NCI-H526 treated with DMSO at 0.1 percent for 48 hours (cell line): ENCODE measurements at regions not wholly inside any gene's neighbourhood (a gene's known extent, or its start where the extent isn't known, plus 50 kb on each side); places are given as distances from the start of the nearest gene placed in this dataset.
A peak's percentile ranks its signal among the peaks of the same experiment; 100 is the strongest.

Experiments
- DNase-seq: peaks from one replicate; lab custom pipeline; 2025; lab: John Stamatoyannopoulos, UW

DNA sequence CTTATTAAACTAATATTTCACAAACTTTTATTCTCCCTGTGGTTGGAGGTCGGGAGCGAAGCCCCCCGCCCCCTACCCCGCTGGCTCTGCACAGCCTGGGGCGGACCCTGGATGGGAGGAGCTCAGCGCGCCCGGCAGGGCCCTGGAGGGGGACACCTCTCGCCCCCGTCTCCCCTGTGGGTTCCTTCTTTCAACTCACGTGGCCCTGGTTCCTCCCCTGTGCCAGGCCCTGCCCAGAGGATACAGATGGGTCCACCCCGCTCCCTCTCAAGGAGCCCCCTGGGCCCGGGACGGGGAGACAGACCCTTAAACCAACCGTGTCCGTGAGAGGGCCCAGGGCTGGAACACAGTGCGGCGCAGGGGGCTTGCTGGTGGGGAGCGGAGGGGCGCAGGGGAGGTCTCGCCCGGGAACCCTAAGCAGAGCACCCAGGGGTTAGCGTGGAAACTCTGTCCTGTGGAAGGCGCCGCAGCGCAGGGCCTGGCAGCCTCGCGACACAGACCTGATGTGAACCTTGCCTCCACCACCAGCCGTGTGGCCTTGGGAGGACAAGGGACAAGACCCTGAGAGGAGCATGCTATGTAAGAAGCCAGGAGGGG, 103.7 kb upstream of the MVB12B start:
- no peak for DNase-seq

DNA sequence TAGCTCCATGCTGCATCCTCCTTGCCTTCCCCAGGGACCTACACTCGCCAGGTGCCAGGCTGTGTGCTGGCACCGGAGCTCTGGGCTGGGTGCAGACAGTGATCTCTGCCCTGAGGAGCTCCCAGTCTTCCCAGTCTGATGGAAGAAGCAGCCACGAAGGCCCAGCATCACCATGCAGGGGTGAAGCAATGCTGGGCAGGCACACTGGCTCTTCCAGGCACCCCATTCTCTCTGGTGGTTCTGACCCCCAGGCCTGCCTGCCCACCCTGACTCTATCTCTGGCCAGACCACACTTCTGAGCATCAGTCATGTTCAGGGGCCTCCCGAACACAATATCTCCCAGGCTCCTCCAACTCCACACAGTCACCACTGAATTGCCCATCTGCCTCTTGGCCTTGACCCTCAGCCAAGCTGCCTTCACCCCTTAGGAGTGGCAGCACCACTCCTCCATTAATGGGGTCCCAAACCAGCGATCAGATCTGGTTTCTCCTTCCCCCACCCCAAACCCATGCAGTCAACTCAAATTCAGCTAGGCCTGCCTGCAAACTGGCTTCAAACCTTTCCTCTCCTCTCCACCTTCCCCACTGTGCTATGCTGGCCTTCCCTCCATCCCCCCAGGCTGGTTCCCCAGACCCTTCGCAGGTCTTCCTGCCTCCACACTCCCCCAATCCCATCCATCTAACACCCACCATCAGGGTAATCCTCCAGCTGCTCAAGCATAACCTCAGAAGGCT, 102.7 kb upstream of the MVB12B start:
- DNase-seq = no peak

DNA sequence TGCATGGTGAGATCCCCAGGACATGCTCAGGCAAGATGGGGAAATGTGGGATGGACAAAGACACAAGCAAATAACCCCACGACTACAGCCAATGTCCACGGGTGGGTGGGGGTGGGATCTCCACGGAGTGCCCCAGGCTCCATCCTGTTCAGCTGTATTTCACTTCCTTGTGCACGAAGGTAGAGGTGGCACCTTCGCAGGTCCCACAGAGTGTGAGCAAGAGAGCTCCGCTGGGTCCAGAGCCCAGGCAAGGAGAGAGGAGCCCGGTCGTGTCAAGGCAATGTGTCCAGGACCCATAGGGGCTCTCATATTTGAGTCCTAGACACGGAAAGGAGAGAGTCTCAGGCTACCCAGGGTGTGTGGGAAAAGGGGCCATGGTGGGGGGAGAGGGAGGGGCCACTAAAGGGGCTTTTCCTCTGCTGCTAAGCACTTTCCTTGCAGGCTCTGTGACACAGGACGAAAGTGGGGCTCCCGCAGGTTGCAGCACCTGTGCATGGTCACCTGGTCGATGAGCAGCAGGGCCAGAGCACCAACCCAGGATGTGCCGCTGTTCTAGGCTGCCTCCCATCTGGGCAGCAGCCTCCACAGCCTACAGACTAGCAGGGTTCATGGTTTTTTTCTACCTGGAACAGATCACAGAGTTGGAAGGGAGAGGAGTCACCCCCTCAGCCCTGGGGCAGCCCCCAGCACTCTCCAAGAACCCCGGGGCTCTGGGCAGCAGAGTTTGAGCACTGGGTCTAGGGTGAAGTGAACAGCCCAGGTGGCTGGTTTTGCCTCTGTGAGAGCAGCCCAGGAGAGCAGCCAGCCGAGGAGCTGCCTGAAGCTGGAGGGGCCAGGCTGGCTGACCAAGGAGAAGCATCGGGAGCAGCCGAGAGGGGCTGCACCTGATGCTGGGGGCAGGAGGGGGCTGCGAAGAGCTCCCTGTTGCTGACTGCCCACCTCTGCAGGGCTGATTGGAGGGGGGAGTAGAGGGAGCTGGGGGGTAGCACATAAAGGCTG, 100.7 kb upstream of the MVB12B start:
- DNase-seq = no peak

DNA sequence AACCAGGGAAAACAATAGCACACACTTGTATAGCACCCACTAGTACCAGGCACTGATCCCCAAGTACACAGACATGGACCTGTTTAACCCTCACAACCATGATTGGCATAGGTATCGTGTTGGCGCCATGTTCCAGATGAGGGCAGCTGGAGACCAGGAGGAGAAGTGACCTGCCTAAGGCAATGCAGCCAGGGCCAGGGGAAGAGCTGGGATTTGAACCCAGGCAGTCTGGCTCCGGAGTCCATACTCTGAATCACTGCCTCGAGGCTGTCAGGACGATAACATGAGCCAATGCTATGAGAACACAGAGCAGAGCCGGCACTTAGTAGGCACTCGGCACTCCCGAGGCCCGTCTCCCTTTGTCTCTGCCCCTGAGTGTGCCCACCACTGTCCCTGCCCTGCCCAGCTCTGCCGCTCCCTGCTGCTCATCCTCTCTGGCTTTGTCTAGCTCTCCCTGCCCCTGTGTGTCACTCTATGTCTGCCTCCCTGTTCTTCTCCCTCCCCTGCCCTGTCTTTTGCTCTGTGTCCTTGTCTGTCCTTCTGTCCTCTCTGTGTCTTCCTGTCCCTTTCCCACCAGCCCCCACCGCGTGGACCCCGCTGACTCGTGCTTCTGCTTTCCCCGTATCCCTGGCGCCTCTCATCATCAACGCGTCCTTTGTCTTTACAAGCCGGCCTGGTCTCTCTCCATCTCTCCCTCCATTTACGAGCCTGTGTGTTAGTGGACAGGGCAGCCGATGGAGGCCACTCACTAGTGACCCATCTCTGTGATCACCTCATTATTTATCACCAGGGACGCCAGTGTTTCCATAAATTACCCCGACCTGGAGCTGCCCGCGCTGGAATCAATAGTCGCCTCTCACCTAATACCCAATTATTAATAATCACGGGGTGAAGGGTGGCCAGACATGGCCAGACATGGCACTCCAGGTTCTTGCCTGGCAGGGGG, 99.4 kb upstream of the MVB12B start:
- no peak for DNase-seq

DNA sequence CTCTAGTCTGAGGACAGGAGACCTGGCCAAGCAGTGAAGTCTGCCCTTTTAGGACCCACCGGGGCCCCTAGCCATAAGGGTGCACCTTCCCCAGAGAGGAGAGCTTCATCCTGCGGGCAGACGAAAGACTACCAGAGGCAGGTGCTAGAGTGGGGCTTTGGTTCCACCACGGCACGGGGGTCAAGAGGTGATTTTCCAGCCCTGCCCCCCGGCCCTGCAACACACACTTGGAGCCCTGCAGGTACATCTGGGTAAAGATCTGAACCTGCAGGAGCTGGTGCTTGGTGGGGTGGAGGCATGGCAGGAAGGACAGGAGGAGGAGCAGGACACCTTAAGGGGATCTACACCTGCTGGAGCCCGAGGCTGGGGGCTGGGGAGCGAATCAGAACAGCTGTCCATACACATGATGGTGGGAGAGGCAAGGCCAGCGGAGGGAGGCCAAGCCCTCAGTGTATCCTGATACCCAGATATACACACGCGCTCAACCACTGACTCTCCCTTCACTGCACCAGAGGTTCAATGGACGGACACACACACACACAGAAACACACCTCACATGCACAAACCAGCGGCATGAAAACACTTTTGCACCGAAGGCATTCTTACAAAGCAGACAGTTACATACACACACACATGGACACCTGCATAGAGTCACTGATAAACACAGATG, 98.4 kb upstream of the MVB12B start:
- no peak for DNase-seq

DNA sequence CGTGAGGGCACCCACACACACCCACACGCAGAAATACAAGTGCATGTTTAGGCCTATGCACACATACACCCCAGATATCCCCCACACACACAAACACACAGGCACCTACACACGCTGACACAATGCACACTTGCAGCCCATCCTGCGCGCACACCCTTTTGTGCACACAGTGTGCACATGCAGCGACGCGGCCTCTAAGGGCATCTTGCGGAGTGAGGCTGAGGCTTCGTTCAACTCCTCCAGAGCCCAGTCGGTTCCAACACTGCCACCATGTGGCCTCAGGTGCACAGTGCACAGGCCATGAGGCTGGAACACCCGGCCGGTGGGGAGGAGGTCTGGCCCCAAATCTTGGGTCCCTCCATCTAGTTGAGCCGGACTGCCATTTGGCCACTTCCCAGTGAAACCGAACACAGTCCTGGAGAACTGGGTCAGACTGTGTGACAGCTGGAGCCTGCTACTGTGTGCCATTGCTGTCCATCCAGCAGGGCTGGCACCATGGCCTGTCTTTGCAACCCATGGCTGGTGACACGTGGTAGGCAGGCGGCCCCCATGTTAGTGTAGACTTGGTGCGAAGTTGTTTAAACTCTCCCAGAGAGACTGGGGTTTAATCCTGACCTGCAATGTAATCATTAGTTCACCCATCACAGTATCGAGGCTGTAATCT, 97.7 kb upstream of the MVB12B start:
- DNase-seq = peak; percentile 4

DNA sequence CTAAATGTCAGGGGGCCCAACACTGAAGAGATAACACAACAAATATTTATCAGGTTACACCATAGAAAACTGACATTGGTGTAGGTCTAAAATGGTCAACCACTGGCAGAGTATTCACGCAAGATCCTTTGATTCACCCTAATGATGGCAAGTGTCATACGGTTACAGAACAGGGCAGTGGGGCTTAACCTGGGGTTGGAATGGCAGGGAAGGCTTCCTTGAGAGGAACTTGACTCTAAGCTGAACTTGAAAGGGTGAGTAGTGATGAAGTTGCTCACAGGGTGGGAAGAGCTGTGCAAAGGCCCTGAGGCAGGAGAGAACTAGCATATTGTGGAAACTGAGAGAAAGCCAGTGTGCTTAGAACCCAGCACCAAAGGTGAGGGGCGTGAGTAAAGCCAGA, 97.1 kb upstream of the MVB12B start:
- DNase-seq = no peak

DNA sequence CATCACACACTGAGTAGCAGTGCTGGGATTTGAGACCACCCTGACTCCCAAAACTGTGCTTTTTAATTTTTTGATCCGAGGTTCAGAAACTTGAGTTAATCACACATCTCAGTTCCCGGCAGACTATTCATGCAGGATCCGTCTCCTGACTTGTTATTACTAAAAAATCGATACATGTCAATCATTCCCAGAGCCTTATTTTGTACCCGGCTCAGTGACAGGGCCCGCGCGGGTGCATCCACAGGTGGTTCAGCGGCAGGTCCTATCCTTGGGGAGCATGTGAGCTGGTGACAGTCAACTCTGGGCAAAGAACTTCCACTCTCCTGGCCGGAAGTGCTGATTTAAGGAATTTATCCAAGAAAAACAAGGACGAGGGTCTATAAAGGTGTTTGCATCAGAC, 95.9 kb upstream of the MVB12B start:
- no peak for DNase-seq

DNA sequence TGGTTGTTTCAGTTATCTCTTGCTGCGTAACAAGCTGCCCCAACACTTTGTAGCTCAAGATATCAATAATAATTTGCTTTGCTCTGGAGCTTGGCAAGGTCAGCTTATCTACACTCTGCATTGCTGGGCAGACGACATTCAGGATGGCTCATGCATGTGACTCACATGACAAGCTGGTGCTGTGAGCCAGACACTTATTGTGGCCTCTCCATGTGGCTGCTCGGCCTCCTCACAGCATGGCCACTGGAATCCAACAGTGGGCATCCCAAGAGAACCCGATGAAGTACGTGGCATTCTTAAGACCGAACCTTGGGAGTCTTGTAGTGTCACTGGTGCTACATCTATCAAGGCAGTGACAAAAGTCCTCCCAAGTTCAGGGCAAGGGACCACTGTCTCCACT, 94.2 kb upstream of the MVB12B start:
- DNase-seq = no peak

DNA sequence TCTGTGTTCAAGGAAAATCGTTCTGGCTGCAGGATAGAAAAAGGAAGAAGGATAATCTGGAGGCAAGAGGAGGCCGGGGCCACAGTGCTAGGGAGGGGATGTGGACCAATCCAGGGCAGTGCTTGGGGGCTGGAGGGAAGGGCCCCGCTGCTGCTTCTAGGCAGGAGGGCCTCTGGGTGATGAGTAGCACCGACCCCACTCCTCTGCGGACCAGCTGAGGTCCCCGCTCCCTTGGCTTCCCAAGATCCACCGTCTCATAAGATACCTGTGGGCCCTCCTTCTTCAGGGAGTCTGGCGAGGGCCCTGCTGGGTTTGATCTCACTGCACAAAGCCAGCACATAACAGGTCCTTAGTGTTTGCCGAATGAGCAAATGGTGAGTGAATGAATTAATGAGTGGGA, 93.5 kb upstream of the MVB12B start:
- DNase-seq = no peak

DNA sequence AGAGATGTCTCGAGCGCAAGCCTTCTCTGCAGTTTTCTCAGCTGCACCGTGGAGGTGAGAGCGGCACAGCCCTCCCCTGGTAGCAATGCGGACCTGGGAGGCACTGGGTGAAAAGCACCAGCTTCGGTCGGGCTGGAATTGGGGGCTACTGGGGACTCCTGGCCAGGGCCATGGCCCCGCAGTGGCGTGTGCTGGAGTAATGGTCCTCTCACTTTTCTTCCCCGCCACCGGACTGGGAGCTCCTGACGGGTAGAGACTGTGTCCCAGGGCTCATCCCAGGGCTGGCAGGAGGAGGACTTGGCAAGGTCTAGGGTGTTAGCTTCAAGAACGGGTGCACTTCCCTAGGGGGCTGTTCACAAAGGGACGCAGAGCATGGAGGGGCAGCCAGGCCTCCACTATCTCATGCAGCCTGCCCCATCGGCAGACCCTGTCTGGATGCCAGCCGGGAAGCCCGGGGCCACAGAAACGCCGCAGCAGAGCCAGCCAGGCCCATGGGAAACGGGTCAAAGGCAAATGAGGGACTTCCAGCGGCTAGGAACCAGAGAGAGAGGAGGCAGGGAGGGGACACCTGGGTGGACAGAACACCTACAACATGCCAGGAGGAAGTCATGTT, 92.6 kb upstream of the MVB12B start:
- DNase-seq = no peak

DNA sequence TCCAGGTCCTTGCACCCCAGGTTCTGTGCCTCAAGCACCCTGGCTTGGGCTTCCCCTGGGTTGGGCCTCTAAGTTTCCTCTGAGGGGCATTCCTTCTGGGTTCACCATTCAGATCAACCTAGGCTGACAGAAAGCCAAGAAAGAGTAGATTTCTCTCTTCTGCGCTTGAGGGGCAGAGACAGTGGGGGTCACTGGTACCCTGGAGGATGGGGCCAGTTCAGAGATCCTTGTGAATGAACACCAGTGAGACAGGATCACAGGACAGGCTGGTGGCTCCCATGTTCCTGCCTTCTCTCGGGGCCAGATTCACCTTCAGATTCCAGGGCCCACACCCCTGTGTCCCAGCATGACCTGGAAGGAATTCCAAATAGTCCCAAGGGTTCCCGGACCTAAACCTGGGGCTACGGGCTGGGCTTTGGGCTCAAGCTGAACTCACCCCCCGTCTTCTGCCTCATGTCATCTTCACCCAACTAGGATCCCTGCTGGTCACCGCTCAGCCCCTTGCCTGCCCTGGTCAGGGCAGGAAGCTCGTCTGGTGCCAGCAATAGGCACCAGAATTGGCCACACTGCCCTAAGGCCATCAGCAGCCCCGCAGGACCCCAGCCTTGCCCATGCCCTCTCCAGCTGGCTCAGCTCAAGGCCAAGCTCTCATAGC, 91.8 kb upstream of the MVB12B start:
- DNase-seq = no peak

DNA sequence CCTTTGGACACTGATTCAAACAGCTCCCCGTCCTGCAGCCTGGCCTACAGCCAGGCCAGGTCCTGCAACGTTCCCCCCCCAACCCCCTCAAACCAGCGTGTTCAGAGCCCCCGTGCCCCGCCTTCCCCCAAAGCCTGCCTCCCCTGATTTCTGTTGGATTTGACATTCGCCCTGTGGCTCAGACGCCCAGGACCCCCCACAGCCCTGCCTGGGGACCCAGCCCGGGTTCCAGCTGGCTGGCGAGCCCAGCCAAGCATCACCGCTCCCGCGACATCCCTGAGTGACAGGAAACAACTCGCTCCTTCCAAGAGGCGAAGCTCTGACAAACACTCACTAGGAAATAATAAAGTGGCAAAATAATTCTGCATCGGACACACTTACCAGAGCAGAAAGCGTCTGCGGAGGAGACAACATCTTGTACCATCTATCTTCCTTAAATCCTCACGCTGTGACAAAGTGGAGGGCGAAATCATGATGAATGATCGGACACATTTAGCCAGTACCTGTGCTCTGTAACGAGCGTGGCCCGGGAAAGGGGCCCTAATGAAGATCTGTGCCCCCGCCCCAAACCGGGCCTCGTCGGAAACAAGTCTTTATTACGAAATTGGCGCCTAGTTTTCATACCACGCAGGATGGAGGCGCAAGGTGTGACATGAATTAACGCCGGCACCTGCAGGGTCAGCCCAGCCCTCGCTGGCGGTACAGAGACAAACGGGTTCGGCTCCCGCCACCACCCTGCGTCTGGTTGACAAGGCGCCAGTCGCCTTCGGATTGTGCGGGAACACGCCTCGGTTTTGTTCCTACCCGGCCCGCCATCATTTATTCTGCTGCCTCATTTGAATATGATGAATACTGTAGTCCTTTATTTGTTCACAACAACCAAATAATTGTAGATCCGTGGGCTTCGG, 91.0 kb upstream of the MVB12B start:
- peak; percentile 52 for DNase-seq

DNA sequence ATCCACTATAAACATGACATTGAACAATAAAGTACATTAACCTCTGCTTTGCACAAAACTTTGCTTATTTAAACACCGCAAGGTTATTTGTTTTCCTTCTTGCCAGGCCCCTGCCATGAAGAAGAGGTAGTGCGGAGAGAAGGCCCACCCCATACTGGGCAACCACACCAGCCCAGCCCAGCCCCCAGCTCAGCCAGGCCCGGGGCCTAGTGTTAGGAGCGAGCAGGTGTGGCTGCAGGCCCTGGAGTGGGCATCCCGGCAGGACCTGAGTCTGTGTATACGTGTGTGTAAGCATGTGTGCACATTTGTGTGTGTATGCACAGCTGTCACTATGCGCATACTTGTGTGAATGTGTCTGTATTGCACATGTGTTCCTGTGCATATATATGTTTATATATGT, 90.4 kb upstream of the MVB12B start:
- DNase-seq = peak; percentile 89

DNA sequence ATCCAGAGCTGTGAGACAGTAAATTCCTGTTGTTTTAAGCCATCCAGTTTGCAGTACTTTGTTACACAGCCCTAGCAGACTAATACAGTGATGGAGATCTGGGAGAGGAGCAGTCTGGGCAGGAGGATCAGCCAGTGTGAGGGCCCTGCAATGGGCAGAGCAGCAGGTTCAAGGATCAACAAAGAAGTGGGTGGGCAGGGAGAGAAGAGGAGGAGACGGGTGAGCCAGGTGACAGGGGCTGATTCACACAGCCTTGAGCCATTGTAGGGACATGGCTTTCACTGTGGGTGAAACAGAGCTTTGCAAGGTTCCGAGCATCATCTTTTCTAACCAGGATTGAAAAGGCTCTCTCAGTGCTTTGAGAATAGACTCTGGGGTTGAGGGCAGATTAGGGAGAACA, 88.2 kb upstream of the MVB12B start:
- DNase-seq = no peak

DNA sequence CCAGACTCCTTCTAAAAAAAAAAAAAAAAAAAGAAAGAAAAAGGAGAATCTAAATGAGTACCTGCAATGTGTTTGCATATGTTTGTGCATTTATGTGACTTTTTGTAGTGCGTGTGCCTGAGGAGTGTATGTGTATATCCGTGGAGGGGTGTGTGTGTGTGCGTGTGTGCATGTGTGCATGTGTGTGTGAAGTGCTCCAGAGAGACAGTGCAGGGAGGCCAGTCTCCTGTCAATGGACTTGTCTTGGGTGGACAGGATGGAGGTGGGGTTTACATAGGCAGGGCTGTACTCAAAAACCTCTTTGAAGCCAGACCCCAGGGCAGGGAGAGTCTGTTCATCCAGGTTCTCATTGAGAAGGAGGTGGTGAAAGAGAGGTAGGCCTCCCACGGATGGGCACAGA, 87.1 kb upstream of the MVB12B start:
- no peak for DNase-seq

DNA sequence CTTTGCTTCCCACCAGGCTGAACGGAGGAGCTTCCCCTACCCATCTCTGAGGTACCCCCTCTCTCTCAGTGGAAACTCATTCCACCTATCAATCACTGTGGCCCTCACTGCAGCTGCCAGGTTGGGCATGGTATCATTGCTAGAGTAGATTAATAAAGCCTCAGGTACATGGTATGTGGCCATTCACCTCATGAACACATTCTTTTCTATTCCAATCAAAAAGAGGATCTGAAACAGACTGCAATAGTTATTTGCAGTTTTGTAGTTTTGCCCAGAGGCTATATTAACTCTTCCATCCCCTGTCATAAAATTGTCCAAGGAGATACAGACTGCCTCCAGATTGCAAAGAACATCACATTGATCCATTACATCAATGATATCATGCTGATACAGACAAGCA, 85.8 kb upstream of the MVB12B start:
- DNase-seq = no peak

DNA sequence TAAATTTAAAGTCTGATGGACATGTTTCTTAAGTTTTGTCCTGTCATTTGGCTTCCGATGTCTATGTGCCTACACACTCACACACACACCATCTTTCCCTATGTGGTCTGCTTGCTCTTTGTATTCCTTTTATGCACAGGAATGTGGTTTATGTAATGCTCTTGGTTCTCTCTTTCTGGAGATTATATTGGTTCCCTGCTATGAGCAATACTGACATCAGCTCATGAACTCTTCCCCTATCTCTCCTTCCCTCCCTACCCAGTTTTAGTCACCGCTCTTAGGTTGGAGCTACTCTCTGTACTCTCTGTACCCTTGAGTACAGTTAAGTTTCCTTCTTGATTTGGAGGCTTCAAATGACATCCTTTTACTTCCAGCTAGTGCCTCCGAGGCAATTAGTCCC, 77.9 kb upstream of the MVB12B start:
- no peak for DNase-seq
